GM12874 (cell line): ENCODE measurements at regions not wholly inside any gene's neighbourhood (a gene's known extent, or its start where the extent isn't known, plus 50 kb on each side); places are given as distances from the start of the nearest gene placed in this dataset.
A peak's percentile ranks its signal among the peaks of the same experiment; 100 is the strongest.

ENCODE experiments used
- CTCF ChIP-seq: IDR thresholded peaks from 2 replicates; pipeline ENCODE4 v1.5.1; 2011; ENCODE audit warnings: low read depth, mild to moderate bottlenecking, control low read depth, low read length, moderate library complexity; ENCODE audit not compliant: insufficient read depth

GRCh38 chr2:7094231-7094741, 177.1 kb downstream of the RNF144A start:
- TF ChIP-seq CTCF: no peak

GRCh38 chr2:7096726-7097352, 179.6 kb downstream of the RNF144A start:
- TF ChIP-seq CTCF: no peak

- peak; percentile 97 for TF ChIP-seq CTCF
These were observed 180.2 kb downstream of the RNF144A start for GRCh38 chr2:7097353-7097895.

- no peak for TF ChIP-seq CTCF
These were observed 181.6 kb downstream of the RNF144A start for GRCh38 chr2:7098816-7099215.

- TF ChIP-seq CTCF: no peak
These were observed 185.6 kb downstream of the RNF144A start for GRCh38 chr2:7102826-7103225.

GRCh38 chr2:7108792-7109532, 191.8 kb downstream of the RNF144A start:
- TF ChIP-seq CTCF: no peak

- TF ChIP-seq CTCF: no peak
These were observed 192.3 kb downstream of the RNF144A start for GRCh38 chr2:7109533-7109885.
